Effector memory CD4-positive, alpha-beta T cell (primary cell): ENCODE measurements at regions not wholly inside any gene's neighbourhood (a gene's known extent, or its start where the extent isn't known, plus 50 kb on each side); places are given as distances from the start of the nearest gene placed in this dataset.
"Not testable (repeated sequence)": the region's sequence is repeated elsewhere in the genome, so short reads cannot be mapped to it uniquely, and the experiment has no call there.

Experiments used
- DNase-seq, 3 donors: peaks; one replicate each; pipeline ENCODE4 v3.0.0-alpha.2; 2020
- H3K27ac ChIP-seq: 2 replicates; pipeline ENCODE4 v1.7.0; 2013; ENCODE audit warnings: mild to moderate bottlenecking, low read length, moderate library complexity; ENCODE audit not compliant: insufficient read depth, poor library complexity, severe bottlenecking
- H3K27me3 ChIP-seq: replicated peaks from 2 replicates; pipeline ENCODE4 v1.7.0; 2013; ENCODE audit warnings: mild to moderate bottlenecking, low read length; ENCODE audit not compliant: insufficient read depth, control insufficient read depth, poor library complexity, severe bottlenecking
- H3K36me3 ChIP-seq: 2 replicates; pipeline ENCODE4 v1.7.0; 2013; ENCODE audit warnings: mild to moderate bottlenecking, low read length, moderate library complexity; ENCODE audit not compliant: control insufficient read depth, insufficient read depth
- H3K4me1 ChIP-seq: 2 replicates; pipeline ENCODE4 v1.7.0; 2013; ENCODE audit warnings: low read length, mild to moderate bottlenecking; ENCODE audit not compliant: control insufficient read depth, insufficient read depth, poor library complexity, severe bottlenecking
- H3K4me3 ChIP-seq: 2 replicates; pipeline ENCODE4 v1.7.0; 2013; ENCODE audit warnings: low read length, low read depth, mild to moderate bottlenecking; ENCODE audit not compliant: insufficient read depth, poor library complexity, severe bottlenecking
- H3K9me3 ChIP-seq: 2 replicates; pipeline ENCODE4 v1.7.0; 2013; ENCODE audit warnings: mild to moderate bottlenecking, low read length, moderate library complexity; ENCODE audit not compliant: control insufficient read depth

DNA sequence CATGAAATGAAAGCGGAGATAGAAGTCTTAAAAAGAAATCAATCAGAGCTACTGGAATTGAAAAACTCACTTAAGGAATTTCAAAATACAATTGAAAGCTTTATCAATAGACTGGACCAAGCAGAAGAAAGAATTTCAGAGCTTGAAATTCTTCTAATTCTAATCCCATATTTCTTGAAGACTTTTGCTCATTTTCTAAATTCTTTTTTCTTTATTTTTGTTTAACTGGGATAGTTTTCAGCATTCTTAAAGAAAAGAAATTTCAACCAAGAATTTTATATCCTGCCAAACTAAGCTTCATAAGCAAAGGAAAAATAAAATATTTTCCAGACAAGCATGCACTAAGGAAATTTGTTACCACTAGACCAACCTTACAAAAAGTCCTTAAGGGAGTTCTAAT lies 80.2 kb upstream of the BMAL1 start:
- not testable (repeated sequence) for H3K9me3 ChIP-seq, H3K27ac ChIP-seq, H3K36me3 ChIP-seq, H3K4me3 ChIP-seq, H3K4me1 ChIP-seq, H3K27me3 ChIP-seq, DNase-seq

DNA sequence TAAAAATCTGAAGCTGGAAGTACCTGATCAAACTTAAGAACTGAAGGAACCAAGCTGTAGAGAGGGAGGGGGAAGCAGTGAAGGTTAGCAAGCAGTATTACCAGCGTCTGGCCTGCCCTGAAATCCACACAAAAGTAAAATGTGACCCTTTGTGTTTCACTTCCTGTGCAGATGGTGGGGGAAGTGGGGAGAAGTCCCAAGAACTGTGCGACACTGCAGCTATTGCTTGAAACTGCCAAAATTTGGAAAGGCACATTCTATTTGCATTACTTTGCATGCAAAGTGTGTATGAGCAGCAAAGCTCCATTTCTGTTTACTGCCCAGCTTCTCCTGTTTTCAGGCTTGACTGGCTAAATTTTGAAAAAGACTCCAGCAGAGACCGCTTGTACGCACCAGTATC lies 72.1 kb upstream of the BMAL1 start:
- Histone ChIP-seq H3K4me3 (no peak overlapping the region), H3K36me3 (no peaks in the 10 kb centered on the region), H3K27me3 (no peaks in the 10 kb centered on the region), H3K4me1 (peaks cover 16% of the 10 kb centered on the region), H3K27ac (no peak overlapping the region), H3K9me3 (no peaks in the 10 kb centered on the region)
- DNase-seq = no peak

DNA sequence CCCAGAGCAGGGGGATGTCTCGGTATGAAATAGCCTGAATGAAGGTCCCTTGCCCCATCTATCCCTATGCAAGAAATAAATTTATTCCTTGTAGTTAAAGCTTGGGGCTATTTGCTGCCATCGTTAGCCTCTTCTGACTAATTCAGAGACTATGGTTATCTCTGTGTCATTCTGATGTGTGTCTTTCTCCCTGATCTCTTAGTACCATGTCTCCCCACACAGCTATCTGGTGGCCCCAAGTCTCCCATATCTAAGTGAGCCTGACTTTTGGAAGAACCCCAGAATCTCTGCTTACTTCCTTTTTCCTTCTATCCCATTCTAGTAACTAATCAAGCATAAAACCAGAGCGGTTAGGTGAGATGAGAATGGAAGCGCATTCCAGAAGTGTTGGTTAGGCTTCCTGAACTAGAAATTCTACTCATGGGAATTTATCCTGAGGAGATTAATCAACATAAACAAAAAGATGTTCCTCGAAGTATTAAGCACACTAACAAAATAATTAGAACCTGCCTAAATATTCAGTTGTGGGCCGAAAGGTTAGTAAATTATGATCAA lies 71.4 kb upstream of the BMAL1 start:
- H3K4me3 ChIP-seq = no peak overlapping the region
- no peaks in the 10 kb centered on the region for H3K36me3 ChIP-seq
- no peaks in the 10 kb centered on the region for H3K9me3 ChIP-seq
- peaks cover 16% of the 10 kb centered on the region for H3K4me1 ChIP-seq
- H3K27ac ChIP-seq = no peak overlapping the region
- H3K27me3 ChIP-seq = no peaks in the 10 kb centered on the region
- no peak for DNase-seq

- Histone ChIP-seq H3K36me3 (no peaks in the 10 kb centered on the region), H3K27me3 (no peaks in the 10 kb centered on the region), H3K9me3 (no peaks in the 10 kb centered on the region), H3K27ac (no peak overlapping the region), H3K4me1 (peaks cover 16% of the 10 kb centered on the region), H3K4me3 (peak overlapping the region; percentile 59)
- DNase-seq = no peak
Measured at GRCh38 chr11:13207270-13207664, 70.3 kb upstream of the BMAL1 start.

DNA sequence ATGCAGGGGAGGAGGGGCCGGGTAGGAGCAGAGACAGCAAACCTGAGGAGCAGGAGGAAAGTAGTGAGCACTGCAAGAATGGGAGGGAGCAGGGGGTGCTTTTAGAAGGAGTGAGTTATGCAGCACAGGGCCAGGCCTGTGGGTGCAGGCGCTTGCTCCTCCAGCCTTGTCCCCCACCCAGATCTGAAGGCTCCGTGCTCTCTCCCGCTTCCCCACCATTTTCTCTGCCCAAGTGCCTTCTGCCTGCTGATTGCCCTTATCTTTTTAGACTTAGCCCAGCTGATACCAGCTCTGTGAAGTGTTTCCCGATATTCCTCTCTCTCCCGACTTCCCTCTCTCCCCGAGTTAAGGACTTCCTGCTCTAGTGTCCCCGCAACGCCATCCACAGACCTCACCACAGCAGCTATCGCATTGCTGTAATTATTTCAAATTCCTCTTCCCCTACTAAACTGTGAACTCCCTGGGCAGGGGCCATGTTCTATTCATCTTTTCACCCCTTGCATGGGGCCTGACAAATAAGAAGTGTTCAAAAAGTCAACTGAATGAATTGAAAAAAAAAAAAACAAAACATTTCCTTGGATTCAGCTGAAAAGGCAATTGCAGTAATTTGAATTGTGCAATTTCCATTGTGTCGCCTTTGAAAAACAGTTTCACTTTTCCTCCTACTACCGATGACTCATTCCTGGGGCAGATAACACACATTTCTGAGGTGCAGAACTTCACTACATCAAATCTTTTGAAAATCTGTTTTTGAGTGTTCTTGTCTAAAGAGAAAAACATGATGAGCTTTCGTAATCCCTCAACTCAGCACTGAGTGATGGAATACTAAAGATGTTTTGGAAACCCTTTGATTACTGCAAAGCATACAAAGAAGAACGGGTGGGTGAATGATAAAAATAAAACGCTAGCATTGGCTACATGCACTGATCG lies 69.7 kb upstream of the BMAL1 start:
- H3K9me3 ChIP-seq = no peaks in the 10 kb centered on the region
- peaks cover 16% of the 10 kb centered on the region for H3K4me1 ChIP-seq
- H3K27ac ChIP-seq = peak overlapping the region; percentile 35
- H3K27me3 ChIP-seq = no peaks in the 10 kb centered on the region
- H3K36me3 ChIP-seq = no peaks in the 10 kb centered on the region
- DNase-seq = no peak
- peak overlapping the region; percentile 59 for H3K4me3 ChIP-seq

DNA sequence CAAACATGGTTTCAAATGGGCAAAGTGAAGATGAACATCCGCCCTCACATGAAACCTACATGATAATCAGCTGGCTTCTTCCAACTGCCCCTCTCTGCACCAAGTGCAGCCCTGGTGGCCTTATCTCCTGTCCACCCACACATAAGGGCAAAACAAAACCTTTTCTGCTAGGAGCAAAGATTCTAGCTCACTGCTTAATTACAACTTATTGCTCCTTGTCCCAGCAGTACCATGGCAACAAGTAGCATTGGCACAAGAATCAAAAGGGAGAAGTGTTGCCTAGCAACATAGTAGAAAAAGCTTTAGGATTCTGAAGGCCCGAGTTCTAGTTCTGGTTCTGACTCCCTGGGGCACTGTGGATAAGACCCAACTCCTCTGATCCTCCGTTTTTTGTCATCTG lies 68.7 kb upstream of the BMAL1 start:
- H3K4me1 ChIP-seq = peaks cover 16% of the 10 kb centered on the region
- H3K9me3 ChIP-seq = no peaks in the 10 kb centered on the region
- H3K27me3 ChIP-seq = no peaks in the 10 kb centered on the region
- no peaks in the 10 kb centered on the region for H3K36me3 ChIP-seq
- DNase-seq = no peak
- peak overlapping the region; percentile 59 for H3K4me3 ChIP-seq
- no peak overlapping the region for H3K27ac ChIP-seq

GRCh38 chr11:13209379-13209778 lies 68.2 kb upstream of the BMAL1 start:
- H3K27ac ChIP-seq = no peak overlapping the region
- H3K4me1 ChIP-seq = peaks cover 16% of the 10 kb centered on the region
- H3K4me3 ChIP-seq = no peak overlapping the region
- H3K36me3 ChIP-seq = no peaks in the 10 kb centered on the region
- no peaks in the 10 kb centered on the region for H3K9me3 ChIP-seq
- no peaks in the 10 kb centered on the region for H3K27me3 ChIP-seq
- DNase-seq = no peak

GRCh38 chr11:13210424-13210823 lies 67.2 kb upstream of the BMAL1 start:
- Histone ChIP-seq H3K27me3 (no peaks in the 10 kb centered on the region), H3K9me3 (no peaks in the 10 kb centered on the region), H3K4me3 (no peak overlapping the region), H3K4me1 (peaks cover 16% of the 10 kb centered on the region), H3K27ac (no peak overlapping the region), H3K36me3 (no peaks in the 10 kb centered on the region)
- no peak for DNase-seq

GRCh38 chr11:13214276-13214675 lies 63.3 kb upstream of the BMAL1 start:
- Histone ChIP-seq H3K27me3 (no peaks in the 10 kb centered on the region), H3K9me3 (no peaks in the 10 kb centered on the region), H3K4me1 (no peaks in the 10 kb centered on the region), H3K4me3 (no peak overlapping the region), H3K27ac (no peak overlapping the region), H3K36me3 (no peaks in the 10 kb centered on the region)
- no peak for DNase-seq

- no peaks in the 10 kb centered on the region for H3K27me3 ChIP-seq
- no peak overlapping the region for H3K27ac ChIP-seq
- no peak overlapping the region for H3K4me3 ChIP-seq
- no peak for DNase-seq
- H3K4me1 ChIP-seq = no peaks in the 10 kb centered on the region
- H3K36me3 ChIP-seq = no peaks in the 10 kb centered on the region
- H3K9me3 ChIP-seq = no peaks in the 10 kb centered on the region
Measured at GRCh38 chr11:13215149-13215548, 62.4 kb upstream of the BMAL1 start.
